ENCODE measurements at regions not wholly inside any gene's neighbourhood (a gene's known extent, or its start where the extent isn't known, plus 50 kb on each side); places are given as distances from the start of the nearest gene placed in this dataset.
"Not testable (repeated sequence)": the region's sequence is repeated elsewhere in the genome, so short reads cannot be mapped to it uniquely, and the experiment has no call there.

DNA sequence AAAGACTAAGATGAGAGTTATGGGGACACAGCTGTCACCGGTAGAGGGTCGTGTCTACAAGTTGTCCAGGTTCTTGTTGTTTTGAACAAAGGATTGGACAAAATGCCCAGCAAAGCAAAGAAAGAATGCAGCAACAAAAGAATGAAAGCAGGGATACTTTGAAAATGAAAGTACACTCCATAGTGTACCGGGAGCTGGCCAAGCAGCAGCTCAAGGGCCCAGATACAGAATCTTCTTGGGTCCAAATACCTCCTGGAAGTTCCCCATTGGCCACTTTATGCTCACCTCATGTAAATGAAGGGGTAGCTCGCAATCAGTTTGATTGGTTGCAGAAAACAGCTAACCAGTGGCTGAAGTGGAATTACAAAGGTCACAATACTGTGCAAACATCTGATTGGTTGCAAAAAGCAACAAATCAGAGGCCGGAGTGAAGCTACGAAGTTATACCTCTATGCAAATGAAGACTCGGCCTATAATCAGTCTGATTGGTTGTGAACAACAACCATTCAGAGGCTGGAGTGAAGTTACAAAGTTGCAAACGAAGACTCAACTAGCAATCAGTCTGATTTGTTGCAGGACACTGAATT, 474.9 kb upstream of the TMEFF2 start:
- no peaks in the 10 kb centered on the region for H3K27me3 ChIP-seq (replicated peaks; ENCODE audit: insufficient read depth, low read depth, low read length, poor library complexity)
- DNase-seq (ENCODE audit: low spot score): no peak
- intact Hi-C loops (cut with micrococcal nuclease; ENCODE audit: unreplicated experiment): no loop called here
- ChIA-PET CTCF (no interaction called here), POLR2A (ENCODE audit: low non-redundant PET) (interaction anchor here (0.6 kb wide), 1 partner anchor 157 kb away, joined by 3 read pairs; no protein-coding TSS in a partner anchor)
- no peaks in the 10 kb centered on the region for H3K4me1 ChIP-seq (ENCODE audit: insufficient read depth, low read length, poor library complexity, severe bottlenecking)
- H3K27ac ChIP-seq (ENCODE audit: low read depth, low read length, poor library complexity, severe bottlenecking): no peak overlapping the region
- no TSS peak for BruUV-seq (replicated peaks)
- no peaks in the 10 kb centered on the region for H3K9me3 ChIP-seq (ENCODE audit: low read depth, low read length, poor library complexity, severe bottlenecking)
- TF ChIP-seq CTCF (conservative IDR thresholded peaks at IDR 0.05; ENCODE audit: low read depth, low read length) (no peak), EZH2 (IDR thresholded peaks at IDR 0.05; ENCODE audit: borderline replicate concordance, low read depth, low read length, poor library complexity, severe bottlenecking) (no peak)
- H3K36me3 ChIP-seq (ENCODE audit: insufficient read depth, low read length, poor library complexity, severe bottlenecking): no peaks in the 10 kb centered on the region
- H3K4me3 ChIP-seq (ENCODE audit: low read depth, low read length, poor library complexity, severe bottlenecking): no peak overlapping the region

DNA sequence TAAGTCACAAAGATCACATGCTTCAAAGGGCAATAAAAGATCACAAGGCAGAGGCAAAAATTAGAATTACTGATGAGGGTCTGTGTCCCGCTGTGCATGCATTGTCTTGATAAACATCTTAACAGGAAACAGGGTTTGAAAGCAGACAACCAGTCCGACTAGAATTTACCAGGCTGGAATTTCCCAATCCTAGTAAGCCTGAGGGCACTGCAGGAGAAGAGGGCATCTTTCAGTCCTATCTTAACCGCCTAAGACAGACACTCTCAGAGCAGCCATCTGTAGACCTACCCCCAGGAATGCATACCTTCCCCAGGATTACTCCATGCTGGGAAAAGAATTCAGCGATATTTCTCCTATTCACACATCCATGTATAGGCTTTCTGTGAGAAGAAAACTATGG, 465.8 kb upstream of the TMEFF2 start:
- intact Hi-C loops (cut with micrococcal nuclease; ENCODE audit: unreplicated experiment); POLR2A ChIA-PET (ENCODE audit: low non-redundant PET); H3K4me3 ChIP-seq (ENCODE audit: low read depth, low read length, poor library complexity, severe bottlenecking); H3K4me1 ChIP-seq (ENCODE audit: insufficient read depth, low read length, poor library complexity, severe bottlenecking); BruUV-seq (replicated peaks); H3K27me3 ChIP-seq (replicated peaks; ENCODE audit: insufficient read depth, low read depth, low read length, poor library complexity); H3K36me3 ChIP-seq (ENCODE audit: insufficient read depth, low read length, poor library complexity, severe bottlenecking); CTCF ChIA-PET; H3K9me3 ChIP-seq (ENCODE audit: low read depth, low read length, poor library complexity, severe bottlenecking); H3K27ac ChIP-seq (ENCODE audit: low read depth, low read length, poor library complexity, severe bottlenecking): not testable (repeated sequence)
- peak; percentile 54 for DNase-seq (ENCODE audit: low spot score)

GRCh38 chr2:192657362-192657761, 462.6 kb upstream of the TMEFF2 start:
- ChIA-PET POLR2A (ENCODE audit: low non-redundant PET) (no interaction called here), CTCF (no interaction called here)
- no peak overlapping the region for H3K27ac ChIP-seq (ENCODE audit: low read depth, low read length, poor library complexity, severe bottlenecking)
- no peaks in the 10 kb centered on the region for H3K36me3 ChIP-seq (ENCODE audit: insufficient read depth, low read length, poor library complexity, severe bottlenecking)
- no peaks in the 10 kb centered on the region for H3K4me1 ChIP-seq (ENCODE audit: insufficient read depth, low read length, poor library complexity, severe bottlenecking)
- TF ChIP-seq CTCF (conservative IDR thresholded peaks at IDR 0.05; ENCODE audit: low read depth, low read length): no peak
- TF ChIP-seq EZH2 (IDR thresholded peaks at IDR 0.05; ENCODE audit: borderline replicate concordance, low read depth, low read length, poor library complexity, severe bottlenecking): no peak
- no peaks in the 10 kb centered on the region for H3K27me3 ChIP-seq (replicated peaks; ENCODE audit: insufficient read depth, low read depth, low read length, poor library complexity)
- H3K4me3 ChIP-seq (ENCODE audit: low read depth, low read length, poor library complexity, severe bottlenecking): no peak overlapping the region
- intact Hi-C loops (cut with micrococcal nuclease; ENCODE audit: unreplicated experiment): no loop called here
- no TSS peak for BruUV-seq (replicated peaks)
- no peak for DNase-seq (ENCODE audit: low spot score)
- no peaks in the 10 kb centered on the region for H3K9me3 ChIP-seq (ENCODE audit: low read depth, low read length, poor library complexity, severe bottlenecking)

GRCh38 chr2:192655916-192656315, 461.2 kb upstream of the TMEFF2 start:
- Histone ChIP-seq H3K9me3 (ENCODE audit: low read depth, low read length, poor library complexity, severe bottlenecking) (no peaks in the 10 kb centered on the region), H3K27ac (ENCODE audit: low read depth, low read length, poor library complexity, severe bottlenecking) (no peak overlapping the region), H3K4me1 (ENCODE audit: insufficient read depth, low read length, poor library complexity, severe bottlenecking) (no peaks in the 10 kb centered on the region), H3K4me3 (ENCODE audit: low read depth, low read length, poor library complexity, severe bottlenecking) (no peak overlapping the region), H3K36me3 (ENCODE audit: insufficient read depth, low read length, poor library complexity, severe bottlenecking) (no peaks in the 10 kb centered on the region), H3K27me3 (replicated peaks; ENCODE audit: insufficient read depth, low read depth, low read length, poor library complexity) (no peaks in the 10 kb centered on the region)
- ChIA-PET POLR2A (ENCODE audit: low non-redundant PET) (no interaction called here), CTCF (no interaction called here)
- intact Hi-C loops (cut with micrococcal nuclease; ENCODE audit: unreplicated experiment): no loop called here
- no peak for TF ChIP-seq CTCF (conservative IDR thresholded peaks at IDR 0.05; ENCODE audit: low read depth, low read length)
- no peak for TF ChIP-seq EZH2 (IDR thresholded peaks at IDR 0.05; ENCODE audit: borderline replicate concordance, low read depth, low read length, poor library complexity, severe bottlenecking)
- BruUV-seq (replicated peaks): no TSS peak
- DNase-seq (ENCODE audit: low spot score): no peak
